Ovary (tissue), 3 donors: ENCODE measurements at regions not wholly inside any gene's neighbourhood (a gene's known extent, or its start where the extent isn't known, plus 50 kb on each side); places are given as distances from the start of the nearest gene placed in this dataset.

Source experiments
- CTCF ChIP-seq, 3 donors: fragments of 450-650 bp in 2 of 3; fragments of 200-600 bp in 1 of 3; IDR thresholded peaks; one replicate each; pipeline versions ENCODE4 v1.5.1 to v1.8.0; 2016 to 2022; ENCODE audit warnings: antibody characterized with exemption in 3 of 3, mild to moderate bottlenecking in 1 of 3
- POLR2A ChIP-seq: fragments of 450-650 bp; IDR thresholded peaks from one replicate; pipeline ENCODE4 v1.6.1; 2017; ENCODE audit warnings: antibody characterized with exemption, mild to moderate bottlenecking, moderate library complexity
- donor health status: DM: no; HTN: no; CAD: no.

GRCh38 chr15:95292785-95293450, 1037.6 kb upstream of the NR2F2 start:
- TF ChIP-seq CTCF (IDR thresholded peaks at IDR 0.05) (no peak), POLR2A (no peak)
